IPS-NIHi7 (cell line): ENCODE measurements at regions not wholly inside any gene's neighbourhood (a gene's known extent, or its start where the extent isn't known, plus 50 kb on each side); places are given as distances from the start of the nearest gene placed in this dataset.

Source experiments
- DNase-seq: peaks from one replicate; pipeline ENCODE4 v3.0.0; 2012; ENCODE audit warnings: mixed read lengths; ENCODE audit errors: extremely low spot score

GRCh38 chr1:38547321-38547720, 312.3 kb downstream of the RRAGC start:
- DNase-seq: no peak

GRCh38 chr1:38546636-38547035, 312.9 kb downstream of the RRAGC start:
- no peak for DNase-seq

- no peak for DNase-seq
Measured at GRCh38 chr1:38541223-38541622, 318.3 kb downstream of the RRAGC start.

GRCh38 chr1:38539931-38540330, 319.6 kb downstream of the RRAGC start:
- no peak for DNase-seq

- DNase-seq: no peak
Measured at GRCh38 chr1:38538834-38539233, 320.7 kb downstream of the RRAGC start.

GRCh38 chr1:38536089-38536488, 323.5 kb downstream of the RRAGC start:
- DNase-seq: no peak

GRCh38 chr1:38534473-38534823, 325.1 kb downstream of the RRAGC start:
- DNase-seq: no peak

GRCh38 chr1:38533772-38534472, 325.6 kb downstream of the RRAGC start:
- no peak for DNase-seq

- no peak for DNase-seq
Measured at GRCh38 chr1:38530957-38531356, 328.6 kb downstream of the RRAGC start.

GRCh38 chr1:38529946-38530345, 329.6 kb downstream of the RRAGC start:
- DNase-seq: no peak

GRCh38 chr1:38529391-38529790, 330.2 kb downstream of the RRAGC start:
- no peak for DNase-seq

GRCh38 chr1:38528623-38529022, 330.9 kb downstream of the RRAGC start:
- no peak for DNase-seq

- DNase-seq: peak; percentile 37
Measured at GRCh38 chr1:38527373-38527966, 332.1 kb downstream of the RRAGC start.

GRCh38 chr1:38526046-38526445, 333.5 kb downstream of the RRAGC start:
- no peak for DNase-seq

- DNase-seq: no peak
Measured at GRCh38 chr1:38525343-38526043, 334.1 kb downstream of the RRAGC start.

- no peak for DNase-seq
Measured at GRCh38 chr1:38524025-38524641, 335.4 kb downstream of the RRAGC start.

GRCh38 chr1:38523568-38523939, 336.0 kb downstream of the RRAGC start:
- no peak for DNase-seq

- no peak for DNase-seq
Measured at GRCh38 chr1:38522915-38523567, 336.5 kb downstream of the RRAGC start.

GRCh38 chr1:38516560-38516959, 343.0 kb downstream of the RRAGC start:
- no peak for DNase-seq

- DNase-seq: no peak
Measured at GRCh38 chr1:38512789-38513188, 346.8 kb downstream of the RRAGC start.

- DNase-seq: no peak
Measured at GRCh38 chr1:38512024-38512767, 347.4 kb downstream of the RRAGC start.

GRCh38 chr1:38508232-38508631, 351.3 kb downstream of the RRAGC start:
- no peak for DNase-seq
